ENCODE measurements at regions not wholly inside any gene's neighbourhood (a gene's known extent, or its start where the extent isn't known, plus 50 kb on each side); places are given as distances from the start of the nearest gene placed in this dataset.

DNA sequence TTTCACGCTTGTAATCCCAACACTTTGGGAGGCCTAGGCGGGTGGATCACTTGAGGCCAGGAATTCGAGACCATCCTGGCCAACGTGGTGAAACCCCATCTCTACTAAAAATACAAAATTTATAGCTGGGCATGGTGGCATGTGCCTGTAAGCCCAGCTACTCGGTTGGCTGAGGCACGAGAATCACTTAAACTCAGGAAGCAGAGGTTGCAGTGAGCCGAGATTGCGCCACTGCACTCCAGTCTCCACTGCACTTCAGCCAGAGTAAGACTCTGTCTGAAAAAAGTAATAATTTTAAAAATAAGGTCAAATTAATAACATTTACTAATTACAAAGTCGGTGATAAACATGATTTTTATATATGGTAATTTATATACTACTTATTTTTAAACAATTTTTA lies 155.9 kb downstream of the AXIN2 start:
- TF ChIP-seq, protein P1, sequence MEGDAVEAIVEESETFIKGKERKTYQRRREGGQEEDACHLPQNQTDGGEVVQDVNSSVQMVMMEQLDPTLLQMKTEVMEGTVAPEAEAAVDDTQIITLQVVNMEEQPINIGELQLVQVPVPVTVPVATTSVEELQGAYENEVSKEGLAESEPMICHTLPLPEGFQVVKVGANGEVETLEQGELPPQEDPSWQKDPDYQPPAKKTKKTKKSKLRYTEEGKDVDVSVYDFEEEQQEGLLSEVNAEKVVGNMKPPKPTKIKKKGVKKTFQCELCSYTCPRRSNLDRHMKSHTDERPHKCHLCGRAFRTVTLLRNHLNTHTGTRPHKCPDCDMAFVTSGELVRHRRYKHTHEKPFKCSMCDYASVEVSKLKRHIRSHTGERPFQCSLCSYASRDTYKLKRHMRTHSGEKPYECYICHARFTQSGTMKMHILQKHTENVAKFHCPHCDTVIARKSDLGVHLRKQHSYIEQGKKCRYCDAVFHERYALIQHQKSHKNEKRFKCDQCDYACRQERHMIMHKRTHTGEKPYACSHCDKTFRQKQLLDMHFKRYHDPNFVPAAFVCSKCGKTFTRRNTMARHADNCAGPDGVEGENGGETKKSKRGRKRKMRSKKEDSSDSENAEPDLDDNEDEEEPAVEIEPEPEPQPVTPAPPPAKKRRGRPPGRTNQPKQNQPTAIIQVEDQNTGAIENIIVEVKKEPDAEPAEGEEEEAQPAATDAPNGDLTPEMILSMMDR (optimal IDR thresholded peaks at IDR 0.05 in 1 of 3, IDR thresholded peaks at IDR 0.05 in 1 of 3, conservative IDR thresholded peaks at IDR 0.05 in 1 of 3; ENCODE audit: extremely low read depth in 1 of 3, insufficient read depth in 2 of 3, low read length in 3 of 3), result no peak
- TF ChIP-seq EZH2 (IDR thresholded peaks at IDR 0.05; ENCODE audit: low read length), result no peak
